Activated T-cell treated with anti-CD3 and anti-CD28 coated beads, Interleukin-2, amount 50 U/mL, for 24 hours (primary cell): ENCODE measurements at regions not wholly inside any gene's neighbourhood (a gene's known extent, or its start where the extent isn't known, plus 50 kb on each side); places are given as distances from the start of the nearest gene placed in this dataset.
"Not testable (repeated sequence)": the region's sequence is repeated elsewhere in the genome, so short reads cannot be mapped to it uniquely, and the experiment has no call there.

Experiments
- DNase-seq: peaks from one replicate; pipeline ENCODE4 v3.0.0-alpha.2; 2020
- H3K27ac Mint-ChIP-seq: 2 replicates; pipeline ENCODE4 v1.8.0; 2020; ENCODE audit warnings: mild to moderate bottlenecking, mixed read lengths
- H3K27me3 Mint-ChIP-seq: 2 replicates; pipeline ENCODE4 v1.8.0; 2020; ENCODE audit warnings: mixed read lengths
- H3K36me3 Mint-ChIP-seq: 2 replicates; pipeline ENCODE4 v1.8.0; 2020; ENCODE audit warnings: low read depth, mixed read lengths
- H3K4me1 Mint-ChIP-seq: 2 replicates; pipeline ENCODE4 v1.8.0; 2020; ENCODE audit warnings: low read depth, mixed read lengths
- H3K4me3 Mint-ChIP-seq: 2 replicates; pipeline ENCODE4 v1.8.0; 2020; ENCODE audit warnings: mild to moderate bottlenecking, moderate library complexity, mixed read lengths
- H3K9me3 Mint-ChIP-seq: 2 replicates; pipeline ENCODE4 v1.8.0; 2020; ENCODE audit warnings: mixed read lengths

- no peaks in the 10 kb centered on the region for H3K4me1 Mint-ChIP-seq
- no peak overlapping the region for H3K4me3 Mint-ChIP-seq
- H3K36me3 Mint-ChIP-seq = no peaks in the 10 kb centered on the region
- H3K27ac Mint-ChIP-seq = no peak overlapping the region
- DNase-seq = no peak
- H3K27me3 Mint-ChIP-seq = peaks cover 17% of the 10 kb centered on the region
- H3K9me3 Mint-ChIP-seq = peaks cover 9% of the 10 kb centered on the region
These were observed 178.0 kb downstream of the HIPK3 start for GRCh38 chr11:33435216-33435615.

DNA sequence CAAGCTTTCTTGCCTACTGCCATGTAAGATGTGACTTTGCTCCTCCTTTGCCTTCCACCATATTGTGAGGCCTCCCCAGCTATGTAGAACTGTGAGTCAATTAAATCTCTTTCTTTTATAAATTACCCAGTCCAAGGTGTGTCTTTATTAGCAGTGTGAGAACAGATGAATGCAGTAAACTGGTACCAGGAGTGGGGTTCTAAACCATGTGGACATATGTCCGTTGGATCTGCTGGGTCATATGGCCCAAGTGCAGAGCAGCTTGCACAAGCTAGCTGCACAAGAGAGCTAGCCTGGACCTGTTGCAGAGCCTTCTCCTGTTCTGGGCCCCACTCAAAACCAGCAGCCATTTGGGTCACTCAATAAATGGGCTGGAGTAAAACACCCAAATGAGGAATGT lies 177.1 kb downstream of the HIPK3 start:
- DNase-seq = no peak
- H3K4me1 Mint-ChIP-seq = no peaks in the 10 kb centered on the region
- no peak overlapping the region for H3K27ac Mint-ChIP-seq
- H3K36me3 Mint-ChIP-seq = no peaks in the 10 kb centered on the region
- peaks cover 13% of the 10 kb centered on the region for H3K9me3 Mint-ChIP-seq
- H3K27me3 Mint-ChIP-seq = peaks cover 23% of the 10 kb centered on the region
- H3K4me3 Mint-ChIP-seq = no peak overlapping the region

GRCh38 chr11:33428435-33428834 lies 171.3 kb downstream of the HIPK3 start:
- H3K9me3 Mint-ChIP-seq, H3K4me3 Mint-ChIP-seq, H3K4me1 Mint-ChIP-seq, H3K27ac Mint-ChIP-seq, H3K36me3 Mint-ChIP-seq, DNase-seq: not testable (repeated sequence)
- H3K27me3 Mint-ChIP-seq = peaks cover 53% of the 10 kb centered on the region

- Mint-ChIP-seq H3K36me3 (no peaks in the 10 kb centered on the region), H3K27me3 (peaks cover 42% of the 10 kb centered on the region), H3K9me3 (no peaks in the 10 kb centered on the region), H3K4me1 (no peaks in the 10 kb centered on the region), H3K4me3 (no peak overlapping the region), H3K27ac (no peak overlapping the region)
- no peak for DNase-seq
These were observed 163.9 kb downstream of the HIPK3 start for GRCh38 chr11:33420959-33421566.

- Mint-ChIP-seq H3K4me1 (no peaks in the 10 kb centered on the region), H3K27me3 (peaks cover 42% of the 10 kb centered on the region), H3K4me3 (no peak overlapping the region), H3K27ac (no peak overlapping the region), H3K36me3 (no peaks in the 10 kb centered on the region), H3K9me3 (no peaks in the 10 kb centered on the region)
- DNase-seq = no peak
These were observed 162.7 kb downstream of the HIPK3 start for GRCh38 chr11:33419924-33420323.

DNA sequence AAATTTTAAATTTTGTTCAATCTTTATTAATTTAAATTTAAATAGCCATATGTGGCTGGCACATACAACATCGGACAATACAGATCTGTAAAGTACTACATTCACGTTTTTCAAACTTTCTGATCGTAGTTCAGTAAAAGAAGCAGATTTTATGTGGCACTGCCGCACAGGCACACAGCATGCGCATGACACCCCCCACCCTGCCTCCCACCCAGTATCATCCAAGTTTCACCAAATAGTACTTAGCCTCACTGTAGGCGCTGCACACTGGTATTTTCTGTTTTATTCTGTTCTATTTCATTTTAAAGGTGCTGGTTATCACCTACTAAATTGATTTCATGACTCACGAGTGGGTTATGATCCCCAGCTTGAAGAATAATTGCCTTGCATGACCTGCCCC lies 159.9 kb downstream of the HIPK3 start:
- Mint-ChIP-seq H3K4me1 (no peaks in the 10 kb centered on the region), H3K27ac (no peak overlapping the region), H3K36me3 (no peaks in the 10 kb centered on the region), H3K27me3 (peaks cover 36% of the 10 kb centered on the region), H3K9me3 (no peaks in the 10 kb centered on the region), H3K4me3 (no peak overlapping the region)
- no peak for DNase-seq

DNA sequence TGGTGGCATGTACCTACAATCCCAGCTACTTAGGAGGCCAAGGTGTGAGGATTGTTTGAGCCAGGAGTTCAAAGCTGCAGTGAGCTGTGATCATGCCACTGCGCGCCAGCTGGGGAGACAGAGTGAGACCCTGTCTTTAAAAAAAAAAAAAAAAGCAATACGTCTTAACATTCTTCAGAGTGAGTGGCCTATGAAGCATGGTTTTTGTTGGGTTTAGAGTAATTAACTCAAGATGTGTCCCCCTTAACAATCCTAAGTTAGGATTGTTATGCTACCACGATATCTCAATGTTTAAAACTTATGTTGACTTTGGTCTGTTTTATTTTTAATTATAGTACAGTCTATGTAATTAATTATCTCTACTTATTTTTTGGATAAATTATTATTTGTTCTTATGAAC lies 156.1 kb downstream of the HIPK3 start:
- Mint-ChIP-seq H3K27ac (no peak overlapping the region), H3K9me3 (no peaks in the 10 kb centered on the region), H3K4me1 (no peaks in the 10 kb centered on the region), H3K4me3 (no peak overlapping the region), H3K27me3 (peaks cover 30% of the 10 kb centered on the region), H3K36me3 (no peaks in the 10 kb centered on the region)
- no peak for DNase-seq

DNA sequence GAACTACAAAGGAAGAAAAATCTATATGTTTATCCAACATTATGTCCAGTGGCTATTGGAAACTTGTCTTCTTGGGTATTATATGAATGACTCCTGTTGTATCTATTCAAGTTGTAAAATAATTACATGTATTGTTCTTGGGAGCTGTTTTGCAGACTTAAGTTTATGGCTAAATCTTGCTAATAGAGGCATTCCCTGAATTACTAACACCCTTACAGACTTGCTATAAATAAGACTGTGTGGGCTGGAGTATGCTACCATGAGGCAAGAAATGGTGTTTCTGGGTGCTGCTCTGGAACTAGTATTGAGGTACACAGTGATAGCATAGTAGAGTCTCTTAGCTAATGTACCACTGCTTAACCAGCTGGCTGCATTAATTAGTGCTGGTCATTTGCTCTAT lies 155.1 kb downstream of the HIPK3 start:
- no peak for DNase-seq
- H3K4me3 Mint-ChIP-seq = no peak overlapping the region
- no peak overlapping the region for H3K27ac Mint-ChIP-seq
- peaks cover 28% of the 10 kb centered on the region for H3K27me3 Mint-ChIP-seq
- H3K36me3 Mint-ChIP-seq = no peaks in the 10 kb centered on the region
- H3K4me1 Mint-ChIP-seq = no peaks in the 10 kb centered on the region
- no peaks in the 10 kb centered on the region for H3K9me3 Mint-ChIP-seq

GRCh38 chr11:33411751-33412150 lies 154.6 kb downstream of the HIPK3 start:
- no peaks in the 10 kb centered on the region for H3K4me1 Mint-ChIP-seq
- no peak overlapping the region for H3K4me3 Mint-ChIP-seq
- no peaks in the 10 kb centered on the region for H3K36me3 Mint-ChIP-seq
- DNase-seq = no peak
- H3K27ac Mint-ChIP-seq = no peak overlapping the region
- peaks cover 28% of the 10 kb centered on the region for H3K27me3 Mint-ChIP-seq
- no peaks in the 10 kb centered on the region for H3K9me3 Mint-ChIP-seq

DNA sequence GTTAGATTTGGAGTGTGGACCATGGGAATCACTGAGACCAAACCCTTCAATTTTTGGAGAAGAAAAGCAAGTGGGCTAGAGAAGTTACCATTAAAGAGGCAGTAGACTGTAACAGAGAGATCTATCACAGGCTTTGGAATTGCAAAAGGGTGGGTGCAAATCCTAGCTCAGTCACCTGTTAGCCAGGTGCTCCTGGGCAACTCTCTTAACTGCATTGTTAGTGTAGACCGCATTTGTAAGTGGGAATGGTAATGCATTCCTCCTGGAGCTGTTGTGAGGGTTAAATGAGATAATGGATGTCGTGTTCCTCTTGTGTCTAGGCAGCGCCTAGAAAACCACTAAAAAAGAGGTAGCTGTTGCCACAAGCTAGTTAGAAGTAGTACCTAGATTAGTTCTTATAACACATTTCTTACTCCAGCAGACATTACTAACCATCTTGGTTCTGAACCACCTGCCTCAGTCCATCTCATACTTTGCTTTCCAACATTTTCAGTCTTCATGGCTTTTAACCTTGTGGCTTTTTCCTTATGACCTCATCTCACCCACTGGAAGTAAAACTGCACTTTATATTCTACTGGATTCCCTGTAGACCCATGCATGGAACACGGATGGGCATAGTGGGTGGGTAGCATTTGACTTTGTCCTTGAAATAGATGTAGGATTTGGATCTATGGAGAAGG lies 153.0 kb downstream of the HIPK3 start:
- peaks cover 18% of the 10 kb centered on the region for H3K27me3 Mint-ChIP-seq
- H3K4me1 Mint-ChIP-seq = no peaks in the 10 kb centered on the region
- DNase-seq = no peak
- no peaks in the 10 kb centered on the region for H3K36me3 Mint-ChIP-seq
- no peak overlapping the region for H3K27ac Mint-ChIP-seq
- H3K9me3 Mint-ChIP-seq = no peaks in the 10 kb centered on the region
- no peak overlapping the region for H3K4me3 Mint-ChIP-seq
